Frontal cortex (tissue), 3 donors: ENCODE measurements at regions not wholly inside any gene's neighbourhood (a gene's known extent, or its start where the extent isn't known, plus 50 kb on each side); places are given as distances from the start of the nearest gene placed in this dataset.
A peak's percentile ranks its signal among the peaks of the same experiment; 100 is the strongest.
"Not testable (repeated sequence)": the region's sequence is repeated elsewhere in the genome, so short reads cannot be mapped to it uniquely, and the experiment has no call there.

Experiments used
- DNase-seq, 2 donors: peaks; one replicate each; pipeline ENCODE4 v3.0.0; 2012; ENCODE audit warnings: low spot score in 2 of 2
- FAIRE-seq: peaks from 2 replicates; lab custom pipeline; 2012; peaks lifted over from hg19 to GRCh38; lab: Jason Lieb, UNC
- donor health status: control.
- donor health status: control.
- donor health status: control.

DNA sequence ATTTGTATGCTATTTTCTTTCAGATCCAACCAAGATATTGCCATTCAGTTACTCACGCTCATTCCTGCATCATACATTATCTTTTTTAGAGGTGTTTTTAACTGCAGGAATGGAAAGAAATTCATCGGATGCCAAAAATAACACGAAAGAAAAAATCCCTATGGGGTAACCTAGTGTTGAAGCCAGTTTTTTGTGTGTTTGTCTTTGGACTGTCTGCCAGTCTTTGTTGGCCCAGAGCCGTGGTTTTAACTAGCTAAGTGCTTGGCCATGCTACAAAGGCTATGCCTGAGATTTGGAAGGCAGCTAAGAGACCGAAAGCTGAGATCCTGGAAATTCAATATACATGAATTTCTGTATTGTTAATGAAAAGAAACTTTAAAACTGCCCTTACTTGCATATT is 309.8 kb upstream of the CNTN5 start:
- DNase-seq (no peak), FAIRE-seq (no peak)

DNA sequence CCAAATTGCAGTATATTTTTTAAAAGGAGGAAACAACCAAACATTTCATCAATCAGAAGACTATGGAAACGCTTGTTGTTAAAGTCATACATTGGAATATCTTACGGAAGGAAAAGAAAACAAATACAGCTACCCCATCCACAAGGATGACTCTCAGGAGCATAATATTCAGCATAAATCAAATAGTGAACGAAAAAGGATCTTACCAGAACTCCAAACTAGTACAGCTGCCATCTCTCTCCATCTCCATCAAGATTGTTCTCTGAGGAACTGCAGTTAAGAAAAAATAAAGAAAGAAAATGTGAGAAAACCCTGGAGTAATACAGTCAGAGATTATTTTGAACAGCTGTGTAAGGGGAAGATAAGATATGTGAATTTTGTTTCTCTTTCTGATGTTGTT is 299.8 kb upstream of the CNTN5 start:
- DNase-seq, result no peak
- FAIRE-seq, result no peak

DNA sequence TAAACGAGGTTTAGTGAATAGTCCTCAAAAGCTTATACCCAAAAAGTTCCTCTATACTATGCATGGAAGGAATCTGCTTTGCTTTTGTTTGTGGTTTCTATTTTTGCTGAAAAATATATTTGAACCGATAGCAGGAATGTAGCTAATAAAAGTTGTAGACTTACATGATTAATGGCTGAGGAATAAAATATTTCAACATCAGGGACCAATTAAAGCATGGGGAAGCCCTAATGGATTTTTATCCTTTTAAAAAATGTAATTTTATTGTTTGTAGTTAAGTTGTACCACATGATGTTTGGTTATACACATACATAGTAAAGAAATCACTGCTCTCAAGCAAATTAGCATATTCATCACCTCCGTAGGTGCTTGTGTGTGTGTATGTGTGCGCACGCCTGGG is 295.3 kb upstream of the CNTN5 start:
- DNase-seq, result no peak
- no peak for FAIRE-seq

DNA sequence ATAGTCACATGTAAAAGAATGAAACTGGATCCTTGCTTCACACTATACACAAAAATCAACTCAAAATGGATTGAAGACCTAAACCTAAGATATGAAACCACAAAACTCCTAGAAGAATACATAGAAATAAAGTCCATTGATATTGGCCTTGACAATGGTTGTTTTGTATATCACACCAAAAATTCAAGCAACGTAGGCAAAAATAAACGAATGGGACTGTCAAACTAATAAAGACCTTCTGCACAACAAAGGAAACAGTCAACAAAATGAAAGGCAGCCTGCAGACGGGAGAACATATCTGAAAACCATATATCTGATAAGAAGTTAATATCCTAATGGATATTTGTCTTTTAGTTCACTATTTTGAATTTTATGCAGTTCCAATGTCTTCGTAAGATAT is 292.3 kb upstream of the CNTN5 start:
- FAIRE-seq (no peak), DNase-seq (no peak)

DNA sequence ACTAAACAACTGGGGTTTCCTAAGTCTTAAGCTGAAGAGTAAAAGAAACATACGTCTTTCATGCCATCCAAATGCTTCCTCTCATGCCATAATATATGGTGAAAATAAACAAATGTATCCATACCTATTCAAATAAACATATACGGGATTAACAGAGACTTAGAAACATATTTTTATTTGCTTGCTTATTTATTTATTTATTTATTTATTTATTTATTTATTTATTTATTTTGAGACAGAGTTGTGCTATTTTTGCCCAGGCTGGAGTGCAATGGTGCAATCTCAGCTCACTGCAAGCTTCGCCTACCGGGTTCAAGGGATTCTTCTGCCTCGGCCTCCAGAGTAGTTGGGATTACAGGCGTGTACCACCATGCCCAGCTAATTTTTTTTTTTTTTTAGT is 291.6 kb upstream of the CNTN5 start:
- FAIRE-seq (no peak), DNase-seq (no peak)

DNA sequence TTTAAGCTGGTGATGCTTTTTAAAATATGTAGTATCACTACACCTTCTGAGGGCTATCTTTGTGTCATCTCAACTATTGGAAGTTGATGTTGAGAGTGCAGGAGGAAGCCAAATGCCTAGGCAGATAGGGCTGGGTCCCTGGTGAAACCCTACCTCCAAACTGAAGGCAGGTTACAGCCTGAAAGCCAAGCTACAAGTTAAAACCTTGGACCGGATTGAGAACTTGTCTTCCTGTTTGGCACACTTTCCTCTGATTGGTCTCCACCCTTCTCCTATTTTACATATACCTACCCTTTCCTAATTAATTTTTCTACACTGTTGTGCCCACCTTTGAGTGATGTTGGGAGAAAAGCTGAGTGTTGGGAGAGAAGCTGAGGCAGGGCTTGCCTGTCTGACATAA is 287.8 kb upstream of the CNTN5 start:
- no peak for FAIRE-seq
- DNase-seq, result no peak

DNA sequence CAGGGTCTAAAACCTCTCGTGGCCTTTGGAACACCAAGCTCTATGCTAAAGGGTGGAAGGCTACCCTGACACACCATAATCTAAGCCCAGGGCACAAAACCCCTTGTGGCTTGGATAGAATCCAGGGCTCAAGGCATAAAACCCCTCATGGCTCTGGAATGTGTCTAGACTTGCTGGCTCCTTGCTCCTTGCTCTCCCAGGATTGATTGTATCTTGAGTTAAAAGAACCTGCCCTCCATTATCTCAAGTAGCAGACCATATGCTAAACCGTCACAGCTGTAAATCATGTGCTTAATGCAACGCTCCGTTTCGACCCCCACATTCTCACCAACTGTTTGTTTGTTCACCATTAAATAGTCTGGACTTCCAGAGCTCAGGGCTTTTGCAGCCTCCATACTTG is 287.4 kb upstream of the CNTN5 start:
- DNase-seq, FAIRE-seq: not testable (repeated sequence)

DNA sequence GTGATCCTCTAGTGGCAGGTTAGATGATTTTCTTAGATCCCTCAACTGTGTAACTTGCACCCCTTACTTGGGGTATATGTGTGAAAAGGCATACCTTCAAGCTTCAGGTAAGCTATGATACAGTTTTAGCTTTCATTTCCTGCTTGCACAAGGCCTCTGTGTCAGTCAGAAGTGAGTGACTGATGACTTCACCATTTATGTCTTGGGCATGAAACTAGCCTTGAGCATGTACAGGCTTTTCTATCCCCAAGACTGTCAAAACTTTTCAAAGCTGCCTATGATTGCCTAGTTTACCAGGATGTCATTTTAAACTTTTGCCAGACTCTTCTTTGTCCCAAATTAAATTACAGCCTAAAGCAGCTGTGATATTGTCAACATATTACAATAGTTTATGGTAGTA is 286.1 kb upstream of the CNTN5 start:
- FAIRE-seq, result no peak
- DNase-seq, result no peak

DNA sequence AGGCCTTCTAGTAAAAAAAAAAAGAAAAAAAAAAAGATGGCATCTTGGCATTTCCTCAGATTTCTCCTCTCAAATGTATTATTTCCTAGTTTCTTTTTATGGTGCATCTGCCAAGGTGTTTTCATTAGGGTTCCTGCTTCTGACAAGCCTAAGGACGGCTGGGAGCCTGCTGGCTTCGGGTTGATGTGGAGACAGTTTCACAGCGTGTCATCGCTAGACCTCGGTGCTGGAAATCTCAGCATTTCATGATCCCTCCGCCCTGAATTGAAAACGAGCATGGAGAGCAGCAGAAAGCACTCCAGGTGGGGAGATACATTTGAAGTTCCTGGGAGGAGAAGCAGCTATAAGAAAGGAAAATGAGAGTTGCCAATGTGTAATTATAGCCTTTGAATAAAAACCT is 283.9 kb upstream of the CNTN5 start:
- no peak for FAIRE-seq
- no peak for DNase-seq

DNA sequence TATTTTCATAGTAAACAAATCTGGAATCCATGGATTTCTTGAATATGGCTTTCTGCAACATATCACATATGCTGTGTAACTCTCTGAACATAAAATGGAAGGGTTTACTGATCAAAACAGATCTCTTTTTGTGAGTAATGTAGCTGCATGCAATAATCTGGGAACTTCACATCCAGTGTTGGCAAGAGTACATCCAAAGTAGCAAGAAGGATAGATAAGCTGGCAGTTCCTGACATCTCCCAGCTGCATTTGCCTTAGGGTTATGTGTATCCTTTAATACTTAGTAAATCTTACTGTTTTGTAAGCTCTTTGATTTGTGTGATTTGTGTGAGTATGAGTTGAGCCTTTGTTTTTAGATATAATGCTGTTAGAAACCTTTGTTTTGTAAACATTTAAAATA is 280.4 kb upstream of the CNTN5 start:
- FAIRE-seq (no peak), DNase-seq (no peak)

DNA sequence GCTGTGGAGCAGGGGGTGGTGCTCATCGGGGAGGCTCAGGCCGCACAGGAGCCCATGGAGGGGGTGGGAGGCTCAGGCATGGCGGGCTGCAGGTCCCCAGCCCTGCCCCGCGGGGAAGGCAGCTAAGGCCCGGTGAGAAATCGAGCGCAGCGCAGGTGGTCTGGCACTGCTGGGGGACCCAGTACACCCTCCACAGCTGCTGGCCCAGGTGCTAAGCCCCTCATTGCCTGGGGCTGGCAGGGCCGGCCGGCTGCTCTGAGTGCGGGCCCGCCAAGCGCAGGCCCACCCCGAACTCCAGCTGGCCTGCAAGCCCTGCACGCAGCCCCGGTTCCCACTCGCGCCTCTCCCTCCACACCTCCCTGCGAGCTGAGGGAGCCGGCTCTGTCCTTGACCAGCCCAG is 257.3 kb upstream of the CNTN5 start:
- not testable (repeated sequence) for FAIRE-seq, DNase-seq

DNA sequence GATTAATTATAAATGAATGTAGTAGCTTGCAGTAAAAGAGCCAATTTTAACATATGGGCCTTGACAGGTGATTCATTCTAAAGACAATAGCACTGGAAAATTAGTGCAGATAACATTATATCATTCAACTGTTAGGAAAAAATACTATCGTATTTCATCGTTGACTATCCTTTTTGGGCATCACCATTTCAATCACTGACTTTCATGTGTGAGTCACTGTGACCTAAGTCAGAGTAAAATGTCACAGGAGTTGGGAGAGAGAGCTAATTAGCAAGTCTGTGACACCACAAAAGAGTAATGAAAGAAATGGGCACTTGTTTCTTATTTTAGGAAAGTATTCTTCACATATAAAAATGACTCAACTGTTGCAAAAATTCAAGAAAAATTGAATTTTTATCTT is 253.8 kb upstream of the CNTN5 start:
- peak in 1 of 2 donors; percentile 6 for DNase-seq
- no peak for FAIRE-seq

DNA sequence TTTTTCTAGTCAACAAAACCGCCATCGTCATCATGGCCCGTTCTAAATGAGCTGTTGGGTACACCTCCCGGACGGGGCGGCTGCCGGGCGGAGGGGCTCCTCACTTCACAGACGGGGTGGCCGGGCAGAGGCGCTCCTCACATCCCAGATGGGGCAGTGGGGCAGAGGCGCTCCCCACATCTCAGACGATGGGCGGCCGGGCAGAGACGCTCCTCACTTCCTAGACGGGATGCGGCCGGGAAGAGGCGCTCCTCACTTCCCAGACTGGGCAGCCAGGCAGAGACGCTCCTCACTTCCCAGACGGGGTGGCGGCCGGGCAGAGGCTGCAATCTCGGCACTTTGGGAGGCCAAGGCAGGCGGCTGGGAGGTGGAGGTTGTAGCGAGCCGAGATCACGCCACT is 250.7 kb upstream of the CNTN5 start:
- not testable (repeated sequence) for DNase-seq, FAIRE-seq

DNA sequence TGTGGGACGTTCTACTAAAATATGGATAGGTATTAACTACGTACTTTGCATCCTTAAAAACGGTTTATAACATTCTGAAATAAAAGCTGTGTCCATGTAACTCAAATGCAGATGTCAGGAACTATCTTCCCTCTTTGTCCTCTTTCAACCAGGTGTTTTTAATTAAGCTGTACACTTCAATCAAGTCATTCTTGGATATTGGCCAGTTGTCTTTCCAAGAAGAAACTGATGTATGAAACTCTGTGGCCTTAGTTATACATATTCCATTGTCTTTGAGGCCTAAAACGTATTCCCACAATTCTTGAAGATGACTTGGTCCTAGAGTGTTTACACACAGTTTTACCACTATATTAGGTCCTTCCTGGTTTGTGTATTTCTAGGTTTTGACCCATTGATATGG is 249.0 kb upstream of the CNTN5 start:
- no peak for DNase-seq
- FAIRE-seq, result no peak

DNA sequence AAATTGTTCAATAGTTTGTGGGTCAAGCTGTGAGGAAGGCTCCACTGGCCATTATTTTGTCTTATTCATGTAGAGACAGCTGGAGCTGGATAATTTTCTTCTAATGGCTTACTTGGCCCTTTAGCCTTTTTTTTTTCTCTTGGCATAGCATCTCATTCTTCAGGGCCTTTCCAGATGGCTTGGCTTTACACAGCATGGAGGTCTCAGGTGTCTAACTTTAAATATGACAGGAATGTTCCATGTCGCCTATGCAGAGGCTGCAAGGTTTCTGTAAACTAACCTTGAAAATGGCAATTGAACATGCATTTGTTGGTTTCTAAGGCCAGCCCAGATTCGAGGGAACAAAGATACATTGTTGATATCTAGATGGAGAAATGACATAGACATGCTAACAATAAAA is 247.9 kb upstream of the CNTN5 start:
- no peak for FAIRE-seq
- no peak for DNase-seq

DNA sequence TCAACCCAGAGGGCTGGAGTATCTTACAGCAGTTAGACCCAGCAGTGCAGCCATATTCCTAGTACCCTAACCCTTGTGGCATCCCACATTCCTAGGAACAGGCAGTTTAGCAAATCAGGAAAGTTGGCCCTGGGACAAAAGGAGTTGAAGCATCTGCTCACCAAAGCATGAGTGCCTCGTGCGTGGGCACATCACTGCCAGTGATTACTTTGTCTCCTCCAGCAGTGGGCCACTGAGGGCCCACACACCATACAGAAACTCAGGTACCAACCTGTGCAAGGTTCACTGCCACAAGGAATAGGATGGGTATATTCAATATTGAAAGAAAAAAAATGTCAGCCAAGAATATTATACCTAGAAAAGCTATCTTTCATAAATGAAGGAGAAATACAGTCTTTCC is 227.5 kb upstream of the CNTN5 start:
- no peak for DNase-seq
- no peak for FAIRE-seq

DNA sequence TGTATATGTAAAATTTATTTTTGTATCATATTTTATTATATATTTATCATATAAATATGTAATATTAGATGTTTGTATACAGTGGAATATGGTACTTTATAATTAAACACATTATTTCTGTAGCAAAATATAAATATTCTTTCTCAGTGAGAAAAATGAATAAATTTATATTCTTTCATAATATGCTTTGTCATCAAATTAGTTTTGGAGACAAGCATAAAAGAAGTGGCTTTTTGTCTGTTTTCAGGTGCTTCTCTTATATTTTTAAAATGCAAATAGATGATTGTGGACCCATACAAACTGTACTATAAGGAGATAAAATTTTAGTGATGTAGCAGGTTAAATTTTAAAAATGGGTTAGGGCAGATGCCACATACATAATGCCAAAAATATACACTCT is 222.4 kb upstream of the CNTN5 start:
- DNase-seq (no peak), FAIRE-seq (peak; percentile 72)

DNA sequence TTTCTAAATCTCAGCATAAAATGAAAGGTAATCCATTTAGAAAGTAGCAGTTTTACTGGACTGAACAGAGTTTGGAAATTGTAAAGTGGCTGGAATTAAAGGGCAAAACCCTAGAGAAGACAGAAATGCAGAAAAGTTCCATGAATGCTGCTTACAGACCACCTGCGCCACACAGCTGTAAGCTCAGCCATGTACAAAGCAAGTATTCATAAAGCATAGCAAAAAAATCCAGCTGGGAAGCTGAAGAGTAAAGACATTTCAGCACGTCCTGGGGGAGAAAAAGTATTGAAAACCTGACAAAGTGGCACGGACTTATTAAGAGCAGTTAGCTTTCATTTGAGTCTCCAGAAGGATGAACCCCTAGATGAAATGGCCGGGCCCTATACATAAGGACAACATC is 220.1 kb upstream of the CNTN5 start:
- DNase-seq (no peak), FAIRE-seq (no peak)

DNA sequence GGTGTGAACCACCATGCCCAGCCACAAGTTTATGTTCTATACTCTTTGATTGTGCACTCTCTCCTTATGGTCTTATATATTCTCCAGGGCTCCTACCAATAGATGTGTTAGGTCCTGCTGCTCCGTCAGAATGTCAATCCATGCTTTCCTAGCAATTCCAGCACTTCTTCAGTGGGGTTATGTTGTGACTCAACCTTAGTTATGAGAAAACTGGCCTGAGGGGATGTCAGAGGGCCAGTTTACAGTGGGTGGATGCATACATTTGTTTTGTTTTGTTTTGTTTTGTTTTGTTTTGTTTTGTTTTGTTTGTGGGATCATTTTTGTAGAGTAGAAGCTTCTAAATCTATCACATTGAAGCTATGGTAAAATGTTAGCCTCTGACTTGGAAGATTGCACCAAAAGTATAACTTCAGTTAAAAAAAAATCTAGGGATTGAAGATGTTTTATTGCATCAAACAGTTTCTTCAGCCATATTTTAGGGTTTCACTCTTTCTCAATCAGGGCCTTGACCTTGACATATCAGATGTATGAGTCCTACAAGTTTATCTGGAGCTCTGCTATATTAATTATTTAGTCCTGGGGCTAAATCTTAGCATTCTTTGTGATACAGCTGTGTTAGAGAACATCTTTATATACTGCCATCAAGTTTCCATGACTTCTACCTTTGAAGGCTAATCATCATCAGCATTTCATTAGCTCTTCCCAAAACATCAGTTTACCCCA is 191.6 kb upstream of the CNTN5 start:
- no peak for DNase-seq
- FAIRE-seq, result no peak

DNA sequence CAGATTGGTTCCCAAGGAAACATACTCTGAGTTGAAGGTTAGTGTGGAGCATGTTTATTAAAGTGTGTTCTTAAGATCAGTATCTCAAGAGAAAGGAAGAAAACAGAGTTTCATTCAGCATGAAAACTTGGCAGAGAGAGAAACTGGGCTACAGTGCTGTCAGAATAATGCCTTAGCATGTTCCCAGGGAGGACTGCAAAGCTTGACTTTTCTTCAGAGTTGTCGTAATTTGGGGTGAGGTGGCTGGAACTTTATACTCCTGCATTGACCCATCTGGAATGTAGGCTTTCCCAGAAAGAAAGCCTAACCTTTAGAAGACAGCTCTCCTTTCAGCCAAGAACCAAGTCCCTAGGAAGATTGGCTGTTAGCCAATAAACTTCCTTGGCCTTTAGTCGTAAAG is 190.8 kb upstream of the CNTN5 start:
- DNase-seq, result no peak
- FAIRE-seq, result no peak

DNA sequence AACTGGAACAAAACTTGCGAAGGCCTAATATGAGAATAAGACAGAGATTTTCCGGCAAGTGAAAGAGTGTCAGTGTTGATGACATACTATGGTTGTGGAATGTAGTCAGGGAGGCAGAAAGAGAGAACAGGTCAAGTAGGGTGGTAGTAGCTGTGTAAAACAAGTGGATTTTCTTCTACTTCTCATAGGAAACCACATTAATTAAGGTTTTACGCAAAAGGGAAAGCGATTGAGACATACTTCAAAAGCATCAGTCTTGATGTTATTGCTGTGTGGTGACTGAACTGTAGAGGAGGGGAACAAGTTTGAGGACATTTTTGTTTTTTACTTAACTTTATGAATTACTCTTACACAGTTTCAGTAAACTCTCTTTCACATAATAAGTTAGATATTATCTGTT is 186.0 kb upstream of the CNTN5 start:
- DNase-seq, result no peak
- no peak for FAIRE-seq

DNA sequence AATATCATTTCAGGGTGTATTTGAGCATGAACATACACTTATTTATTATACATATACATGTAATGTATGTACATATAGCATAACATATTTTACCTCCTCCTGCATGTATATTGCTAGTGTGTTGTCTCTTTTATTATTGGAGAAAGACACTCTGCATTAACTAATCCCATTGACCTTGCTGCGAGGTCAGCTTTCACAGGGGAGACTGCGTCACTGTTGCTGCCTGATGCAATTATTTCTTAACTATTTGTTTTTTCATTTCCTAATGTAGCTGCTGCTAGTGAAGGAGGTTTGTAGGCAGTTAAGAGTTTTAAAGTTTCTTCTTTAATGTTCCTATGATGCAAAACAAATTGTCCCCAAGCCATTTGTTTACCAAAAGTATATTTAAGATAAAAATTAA is 185.4 kb upstream of the CNTN5 start:
- DNase-seq (no peak), FAIRE-seq (no peak)

DNA sequence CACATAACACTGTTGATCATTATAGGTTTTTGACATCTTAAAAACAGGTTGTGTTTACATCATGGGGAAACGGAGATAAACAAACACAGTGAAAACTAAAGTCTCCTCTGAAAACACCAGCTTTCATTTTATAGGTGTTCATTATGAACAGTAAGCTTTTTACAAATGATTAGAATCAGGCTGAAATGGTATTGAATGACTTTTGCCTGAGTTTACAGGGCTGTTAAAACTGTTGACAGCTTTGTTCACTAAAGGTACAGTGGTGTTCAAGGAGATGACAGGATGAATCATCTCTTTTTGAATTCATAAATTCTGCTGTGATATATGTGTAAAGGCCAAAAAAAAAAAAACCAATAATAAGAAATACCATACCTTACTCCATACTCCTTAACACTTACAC is 184.6 kb upstream of the CNTN5 start:
- DNase-seq, result no peak
- no peak for FAIRE-seq
